AG04450 (cell line): ENCODE measurements at regions not wholly inside any gene's neighbourhood (a gene's known extent, or its start where the extent isn't known, plus 50 kb on each side); places are given as distances from the start of the nearest gene placed in this dataset.

ENCODE experiments used
- CTCF ChIA-PET: fragments of 300-600, 350-600 bp; formaldehyde crosslinking; extraction: SDS; loops from one replicate; lab custom pipeline; 2022; ENCODE audit warnings: antibody characterized with exemption, inconsistent platforms; lab: Charles Lee
- POLR2A ChIA-PET: fragments of 350-600 bp; formaldehyde crosslinking; extraction: SDS; loops from one replicate; lab custom pipeline; 2021; ENCODE audit warnings: antibody characterized with exemption, inconsistent platforms; lab: Yijun Ruan, JAX
- DNase-seq: peaks from one replicate; pipeline ENCODE4 v3.0.0-alpha.2; 2011; ENCODE audit warnings: low read depth, low spot score
- H3K27ac ChIP-seq: one replicate; pipeline ENCODE4 v1.5.1; 2012; ENCODE audit warnings: low read depth, low read length, control low read depth
- H3K27me3 ChIP-seq: one replicate; pipeline ENCODE4 v1.6.0; 2012; ENCODE audit warnings: low read length; ENCODE audit not compliant: control insufficient read depth, insufficient read depth
- H3K4me3 ChIP-seq: 2 replicates; pipeline ENCODE4 v1.5.1; 2011; ENCODE audit warnings: mild to moderate bottlenecking, low read depth, low read length, control low read depth
- H3K9me3 ChIP-seq: 2 replicates; pipeline ENCODE4 v1.5.1; 2012; ENCODE audit warnings: low read length; ENCODE audit not compliant: control insufficient read depth, insufficient read depth
- CTCF ChIP-seq: IDR thresholded peaks from 2 replicates; pipeline ENCODE4 v1.5.1; 2011; ENCODE audit warnings: low read depth, low read length, control low read depth, inconsistent platforms

GRCh38 chr5:174355995-174356394, 310.5 kb downstream of the NSG2 start:
- H3K4me3 ChIP-seq, result no peak overlapping the region
- ChIA-PET POLR2A (no interaction called here), CTCF (no interaction called here)
- H3K27ac ChIP-seq, result no peak overlapping the region
- no peak for TF ChIP-seq CTCF
- DNase-seq, result no peak
- H3K27me3 ChIP-seq, result no peaks in the 10 kb centered on the region
- H3K9me3 ChIP-seq, result no peaks in the 10 kb centered on the region

- ChIA-PET CTCF (no interaction called here), POLR2A (no interaction called here)
- no peak for DNase-seq
Observed at GRCh38 chr5:174356536-174356935, 311.0 kb downstream of the NSG2 start.

GRCh38 chr5:174358276-174358675, 312.8 kb downstream of the NSG2 start:
- no peak overlapping the region for H3K27ac ChIP-seq
- ChIA-PET CTCF (interaction anchor here (0.6 to 1.6 kb wide), 4 partner anchors 29 to 61 kb away, joined by 3 to 6 read pairs (median 4); no protein-coding TSS in a partner anchor), POLR2A (interaction anchor here (0.6 kb wide), 2 partner anchors 20 to 175 kb away, joined by 3 to 4 read pairs; no protein-coding TSS in a partner anchor)
- TF ChIP-seq CTCF, result no peak
- no peak for DNase-seq
- H3K27me3 ChIP-seq, result no peaks in the 10 kb centered on the region
- H3K9me3 ChIP-seq, result no peaks in the 10 kb centered on the region
- no peak overlapping the region for H3K4me3 ChIP-seq

More at GRCh38 chr5:174356536-174356935, 311.0 kb downstream of the NSG2 start:
- no peak for TF ChIP-seq CTCF
- H3K9me3 ChIP-seq, result no peaks in the 10 kb centered on the region
- H3K27ac ChIP-seq, result no peak overlapping the region
- no peaks in the 10 kb centered on the region for H3K27me3 ChIP-seq
- H3K4me3 ChIP-seq, result no peak overlapping the region

GRCh38 chr5:174359071-174359470, 313.6 kb downstream of the NSG2 start:
- H3K9me3 ChIP-seq, result no peaks in the 10 kb centered on the region
- no peak for DNase-seq
- no peak for TF ChIP-seq CTCF
- ChIA-PET POLR2A (interaction anchor here (0.6 kb wide), 2 partner anchors 174 to 966 kb away, joined by 4 to 5 read pairs; no protein-coding TSS in a partner anchor), CTCF (interaction anchor here (0.6 to 1.6 kb wide), 5 partner anchors 32 to 392 kb away, joined by 3 to 9 read pairs (median 4); no protein-coding TSS in a partner anchor)
- no peak overlapping the region for H3K27ac ChIP-seq
- H3K4me3 ChIP-seq, result no peak overlapping the region
- no peaks in the 10 kb centered on the region for H3K27me3 ChIP-seq

GRCh38 chr5:174362514-174362913, 317.0 kb downstream of the NSG2 start:
- H3K27me3 ChIP-seq, result no peaks in the 10 kb centered on the region
- no peak for DNase-seq
- TF ChIP-seq CTCF, result no peak
- POLR2A ChIA-PET, result no interaction called here
- H3K9me3 ChIP-seq, result no peaks in the 10 kb centered on the region
- CTCF ChIA-PET, result no interaction called here
- H3K4me3 ChIP-seq, result no peak overlapping the region
- H3K27ac ChIP-seq, result no peak overlapping the region
